ENCODE measurements at regions not wholly inside any gene's neighbourhood (a gene's known extent, or its start where the extent isn't known, plus 50 kb on each side); places are given as distances from the start of the nearest gene placed in this dataset.
"Not testable (repeated sequence)": the region's sequence is repeated elsewhere in the genome, so short reads cannot be mapped to it uniquely, and the experiment has no call there.

DNA sequence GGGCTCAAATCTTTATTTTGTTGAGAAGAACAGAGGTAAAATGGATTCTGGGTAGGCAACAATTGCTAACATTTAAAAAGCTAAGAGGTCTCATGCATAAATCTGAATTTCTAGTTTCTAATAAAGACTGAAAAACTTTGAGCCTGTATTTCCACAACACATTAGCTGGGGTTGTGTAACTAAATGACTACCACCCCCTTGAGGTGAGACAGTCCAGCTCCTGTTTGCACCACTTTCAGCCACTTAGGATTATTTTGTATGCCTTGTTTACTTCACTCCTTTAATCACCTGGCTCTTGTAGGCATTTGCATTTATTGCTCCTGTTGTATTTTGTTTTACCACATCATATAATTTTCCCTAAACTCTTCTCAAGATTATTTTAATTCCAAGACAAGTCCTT is 376.6 kb downstream of the PTH2R start:
- Mint-ChIP-seq H3K36me3 (ENCODE audit: low read depth) (no peaks in the 10 kb centered on the region), H3K27me3 (ENCODE audit: low read depth) (no peaks in the 10 kb centered on the region), H3K9me3 (peaks cover 4% of the 10 kb centered on the region), H3K27ac (no peak overlapping the region), H3K4me3 (no peak overlapping the region), H3K4me1 (ENCODE audit: low read depth) (no peaks in the 10 kb centered on the region)
- no peak for DNase-seq (ENCODE audit: low spot score)

DNA sequence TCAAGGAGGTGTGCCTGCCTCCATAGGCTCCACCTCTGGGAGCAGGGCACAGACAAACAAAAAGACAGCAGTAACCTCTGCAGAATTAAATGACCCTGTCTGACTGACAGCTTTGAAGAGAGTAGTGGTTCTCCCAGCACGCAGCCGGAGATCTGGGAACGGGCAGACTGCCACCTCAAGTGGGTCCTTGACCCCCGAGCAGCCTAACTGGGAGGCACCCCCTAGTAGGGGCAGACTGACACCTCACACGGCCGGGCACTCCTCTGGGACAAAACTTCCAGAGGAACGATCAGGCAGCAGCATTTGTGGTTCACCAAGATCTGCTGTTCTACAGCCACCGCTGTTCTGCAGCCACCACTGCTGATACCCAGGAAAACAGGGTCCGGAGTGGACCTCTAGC is 378.2 kb downstream of the PTH2R start:
- not testable (repeated sequence) for H3K36me3 Mint-ChIP-seq (ENCODE audit: low read depth); H3K27ac Mint-ChIP-seq; DNase-seq (ENCODE audit: low spot score); H3K9me3 Mint-ChIP-seq; H3K4me3 Mint-ChIP-seq; H3K27me3 Mint-ChIP-seq (ENCODE audit: low read depth); H3K4me1 Mint-ChIP-seq (ENCODE audit: low read depth)

DNA sequence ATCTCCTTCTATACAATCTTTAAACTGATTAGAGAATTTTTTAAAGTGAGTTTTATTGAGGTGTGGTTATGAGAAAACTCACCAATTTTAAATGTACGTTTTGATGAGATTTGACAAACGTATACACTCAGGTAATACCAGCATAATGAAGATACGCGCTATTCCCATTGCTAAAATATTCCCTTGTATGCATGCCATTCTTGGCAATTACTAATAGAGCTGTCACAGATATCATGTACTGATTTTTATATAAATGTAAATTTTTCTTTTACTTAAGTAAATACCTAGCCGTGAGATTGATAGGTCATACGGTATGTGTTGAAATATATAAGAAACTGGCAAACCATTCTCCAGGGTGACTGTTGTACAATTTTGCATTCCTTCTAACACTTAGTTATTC is 384.7 kb downstream of the PTH2R start:
- Mint-ChIP-seq H3K4me1 (ENCODE audit: low read depth) (no peaks in the 10 kb centered on the region), H3K36me3 (ENCODE audit: low read depth) (no peaks in the 10 kb centered on the region), H3K27ac (no peak overlapping the region), H3K9me3 (peaks cover 4% of the 10 kb centered on the region), H3K4me3 (no peak overlapping the region), H3K27me3 (ENCODE audit: low read depth) (no peaks in the 10 kb centered on the region)
- no peak for DNase-seq (ENCODE audit: low spot score)

DNA sequence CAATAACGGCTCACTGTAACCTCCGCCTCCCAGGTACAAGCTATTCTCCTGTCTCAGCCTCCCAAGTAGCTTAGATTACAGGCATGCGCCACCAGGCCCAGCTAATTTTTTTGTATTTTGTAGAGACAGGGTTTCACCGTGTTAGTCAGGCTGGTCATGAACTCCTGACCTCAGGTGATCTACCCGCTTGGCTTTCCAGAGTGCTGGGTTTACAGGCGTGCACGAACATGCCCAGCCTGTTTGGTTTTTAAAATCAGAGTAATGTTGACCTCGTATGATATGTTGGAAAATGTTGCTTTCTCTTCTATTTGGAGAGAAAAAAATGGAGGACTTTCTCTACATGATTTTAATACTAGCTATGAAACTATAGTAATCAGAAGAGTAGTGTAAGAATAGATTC is 386.2 kb downstream of the PTH2R start:
- Mint-ChIP-seq H3K4me1 (ENCODE audit: low read depth) (no peaks in the 10 kb centered on the region), H3K27ac (no peak overlapping the region), H3K4me3 (no peak overlapping the region), H3K36me3 (ENCODE audit: low read depth) (no peaks in the 10 kb centered on the region), H3K27me3 (ENCODE audit: low read depth) (no peaks in the 10 kb centered on the region), H3K9me3 (no peaks in the 10 kb centered on the region)
- no peak for DNase-seq (ENCODE audit: low spot score)

DNA sequence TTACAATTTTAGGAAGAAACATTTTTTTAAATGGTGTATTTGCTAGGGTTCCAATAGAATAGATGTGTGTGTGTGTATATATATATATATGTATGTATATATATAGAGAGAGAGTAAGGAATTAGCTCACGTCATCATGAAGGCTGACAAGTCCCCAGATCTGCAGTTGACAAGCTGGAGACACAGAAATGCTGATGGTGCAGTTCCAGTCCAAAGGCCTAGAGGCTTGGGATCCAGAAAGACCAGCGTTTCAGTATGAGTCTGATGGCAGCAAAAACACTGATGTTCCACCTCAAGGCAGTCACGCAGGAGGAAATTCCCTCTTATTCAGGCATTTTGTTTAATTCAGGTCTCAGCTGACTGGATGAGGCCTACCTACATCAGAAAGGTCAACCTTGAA is 386.8 kb downstream of the PTH2R start:
- Mint-ChIP-seq H3K27ac (no peak overlapping the region), H3K9me3 (no peaks in the 10 kb centered on the region), H3K4me1 (ENCODE audit: low read depth) (no peaks in the 10 kb centered on the region), H3K27me3 (ENCODE audit: low read depth) (no peaks in the 10 kb centered on the region), H3K4me3 (no peak overlapping the region), H3K36me3 (ENCODE audit: low read depth) (no peaks in the 10 kb centered on the region)
- DNase-seq (ENCODE audit: low spot score) = no peak

DNA sequence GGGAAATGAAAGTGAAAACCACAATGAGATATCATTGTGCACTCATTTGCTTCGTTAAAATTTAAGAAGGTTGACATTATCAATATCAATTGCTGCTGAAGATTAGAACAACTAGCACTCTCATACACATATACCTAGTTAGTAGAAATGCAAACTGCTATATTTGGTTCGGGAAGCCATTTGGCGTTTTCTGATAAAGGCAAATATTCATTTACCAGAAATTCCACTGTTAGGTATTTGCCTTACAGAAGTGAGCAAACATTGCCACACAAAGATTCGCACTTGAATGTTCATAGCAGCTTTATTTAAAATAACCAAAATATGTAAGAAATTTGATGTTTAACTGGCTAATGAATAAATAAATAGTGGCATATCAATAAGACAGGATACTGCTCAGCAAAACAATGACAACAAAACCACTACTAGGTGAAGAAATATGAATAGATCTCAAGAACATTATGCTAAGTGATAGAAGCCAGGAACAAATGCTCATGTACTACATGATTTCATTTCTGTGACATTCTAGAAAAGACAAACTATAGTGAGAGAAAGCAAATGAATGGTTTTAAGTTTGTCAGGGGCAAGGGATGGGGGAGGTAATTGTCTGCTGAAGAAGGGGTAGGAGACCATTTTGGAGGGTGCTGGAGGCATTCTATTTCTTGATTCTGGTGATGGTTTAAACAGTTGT is 387.8 kb downstream of the PTH2R start:
- Mint-ChIP-seq H3K27me3 (ENCODE audit: low read depth) (no peaks in the 10 kb centered on the region), H3K9me3 (no peaks in the 10 kb centered on the region), H3K36me3 (ENCODE audit: low read depth) (no peaks in the 10 kb centered on the region), H3K4me3 (no peak overlapping the region), H3K4me1 (ENCODE audit: low read depth) (no peaks in the 10 kb centered on the region), H3K27ac (no peak overlapping the region)
- DNase-seq (ENCODE audit: low spot score) = no peak

DNA sequence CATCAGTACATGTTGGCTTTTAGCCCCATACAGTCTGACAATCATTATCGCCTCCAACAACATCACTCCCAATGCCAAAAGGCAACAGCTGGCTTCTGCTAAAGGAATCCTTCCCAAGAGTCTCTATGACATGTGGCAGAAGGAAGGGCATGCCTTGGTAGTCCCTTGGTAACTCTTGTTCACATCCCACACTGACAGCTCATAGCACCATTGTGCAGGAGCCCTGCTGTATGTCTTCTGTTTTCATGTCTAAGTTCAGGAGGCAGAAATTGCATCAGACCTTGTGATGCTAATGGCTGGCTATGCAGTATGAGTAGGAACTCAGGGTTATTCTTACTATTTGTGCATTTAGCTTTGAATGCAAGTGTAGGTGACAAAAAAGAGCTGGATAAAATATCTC is 392.1 kb downstream of the PTH2R start:
- DNase-seq (ENCODE audit: low spot score) = no peak
- Mint-ChIP-seq H3K4me3 (no peak overlapping the region), H3K4me1 (ENCODE audit: low read depth) (no peaks in the 10 kb centered on the region), H3K36me3 (ENCODE audit: low read depth) (no peaks in the 10 kb centered on the region), H3K27ac (no peak overlapping the region), H3K9me3 (no peaks in the 10 kb centered on the region), H3K27me3 (ENCODE audit: low read depth) (no peaks in the 10 kb centered on the region)

DNA sequence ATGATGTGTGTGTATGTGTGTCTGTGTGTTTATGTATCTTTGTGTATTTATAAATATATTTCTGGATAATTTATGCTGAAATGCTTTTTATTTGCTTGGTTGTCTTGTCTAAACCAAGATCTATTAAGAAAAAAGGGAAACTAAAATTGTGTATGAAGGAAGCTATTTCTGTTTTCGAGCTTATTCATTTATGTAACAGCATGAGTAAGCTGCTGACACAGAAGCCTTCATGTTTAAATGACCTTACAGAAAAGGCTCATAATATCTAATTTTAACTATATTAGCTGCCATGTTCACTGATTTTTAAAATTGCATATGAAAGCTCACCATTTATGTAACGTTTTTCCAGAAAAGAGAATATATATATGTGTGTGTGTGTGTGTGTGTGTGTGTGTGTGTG is 392.8 kb downstream of the PTH2R start:
- H3K4me3 Mint-ChIP-seq = no peak overlapping the region
- DNase-seq (ENCODE audit: low spot score) = no peak
- H3K9me3 Mint-ChIP-seq = no peaks in the 10 kb centered on the region
- no peaks in the 10 kb centered on the region for H3K4me1 Mint-ChIP-seq (ENCODE audit: low read depth)
- H3K36me3 Mint-ChIP-seq (ENCODE audit: low read depth) = no peaks in the 10 kb centered on the region
- H3K27ac Mint-ChIP-seq = no peak overlapping the region
- no peaks in the 10 kb centered on the region for H3K27me3 Mint-ChIP-seq (ENCODE audit: low read depth)

DNA sequence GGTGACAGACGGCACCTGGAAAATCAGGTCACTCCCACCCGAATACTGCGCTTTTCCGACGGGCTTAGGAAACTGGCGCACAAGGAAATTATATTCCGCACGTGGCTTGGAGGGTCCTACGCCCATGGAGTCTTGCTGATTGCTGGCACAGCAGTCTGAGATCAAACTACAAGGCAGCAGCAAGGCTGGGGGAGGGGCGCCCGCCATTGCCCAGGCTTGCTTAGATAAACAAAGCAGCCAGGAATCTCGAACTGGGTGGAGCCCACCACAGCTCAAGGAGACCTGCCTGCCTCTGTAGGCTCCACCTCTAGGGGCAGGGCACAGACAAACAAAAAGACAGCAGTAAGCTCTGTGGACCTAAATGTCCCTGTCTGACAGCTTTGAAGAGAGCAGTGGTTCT is 394.3 kb downstream of the PTH2R start:
- not testable (repeated sequence) for H3K36me3 Mint-ChIP-seq (ENCODE audit: low read depth); H3K4me1 Mint-ChIP-seq (ENCODE audit: low read depth); H3K27ac Mint-ChIP-seq; H3K9me3 Mint-ChIP-seq; H3K27me3 Mint-ChIP-seq (ENCODE audit: low read depth); DNase-seq (ENCODE audit: low spot score); H3K4me3 Mint-ChIP-seq

DNA sequence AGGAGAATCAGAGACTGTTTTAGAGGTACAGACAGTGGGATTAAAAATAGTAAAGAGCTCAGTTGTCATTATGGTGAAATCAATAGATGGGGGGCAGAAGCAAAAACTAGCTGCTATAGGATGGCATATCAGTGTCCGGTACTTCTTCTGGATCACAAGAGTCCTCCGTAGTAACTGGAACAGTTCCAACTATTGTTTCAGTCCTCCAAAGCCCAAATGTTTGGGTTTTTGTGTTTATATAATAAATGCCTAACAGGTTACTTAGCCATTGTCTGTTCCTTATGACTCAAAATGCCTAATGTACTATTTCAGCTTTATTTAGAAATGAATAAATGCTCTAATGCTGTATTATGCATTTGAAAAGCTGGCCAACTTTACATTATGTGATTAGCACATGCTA is 401.2 kb downstream of the PTH2R start:
- Mint-ChIP-seq H3K4me3 (no peak overlapping the region), H3K36me3 (ENCODE audit: low read depth) (no peaks in the 10 kb centered on the region), H3K27me3 (ENCODE audit: low read depth) (no peaks in the 10 kb centered on the region), H3K4me1 (ENCODE audit: low read depth) (no peaks in the 10 kb centered on the region), H3K27ac (no peak overlapping the region), H3K9me3 (no peaks in the 10 kb centered on the region)
- DNase-seq (ENCODE audit: low spot score) = no peak

DNA sequence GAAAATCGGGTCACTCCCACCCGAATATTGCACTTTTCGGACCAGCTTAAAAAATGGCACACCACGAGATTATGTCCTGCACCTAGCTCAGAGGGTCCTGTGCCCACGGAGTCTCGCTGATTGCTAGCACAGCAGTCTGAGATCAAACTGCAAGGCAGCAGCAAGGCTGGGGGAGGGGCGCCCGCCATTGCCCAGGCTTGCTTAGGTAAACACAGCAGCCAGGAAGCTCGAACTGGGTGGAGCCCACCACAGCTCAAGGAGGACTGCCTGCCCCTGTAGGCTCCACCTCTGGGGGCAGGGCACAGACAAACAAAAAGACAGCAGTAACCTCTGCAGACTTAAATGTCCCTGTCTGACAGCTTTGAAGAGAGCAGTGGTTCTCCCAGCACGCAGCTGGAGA is 405.3 kb downstream of the PTH2R start:
- H3K27ac Mint-ChIP-seq; H3K4me1 Mint-ChIP-seq (ENCODE audit: low read depth); DNase-seq (ENCODE audit: low spot score); H3K4me3 Mint-ChIP-seq; H3K27me3 Mint-ChIP-seq (ENCODE audit: low read depth); H3K9me3 Mint-ChIP-seq; H3K36me3 Mint-ChIP-seq (ENCODE audit: low read depth): not testable (repeated sequence)

DNA sequence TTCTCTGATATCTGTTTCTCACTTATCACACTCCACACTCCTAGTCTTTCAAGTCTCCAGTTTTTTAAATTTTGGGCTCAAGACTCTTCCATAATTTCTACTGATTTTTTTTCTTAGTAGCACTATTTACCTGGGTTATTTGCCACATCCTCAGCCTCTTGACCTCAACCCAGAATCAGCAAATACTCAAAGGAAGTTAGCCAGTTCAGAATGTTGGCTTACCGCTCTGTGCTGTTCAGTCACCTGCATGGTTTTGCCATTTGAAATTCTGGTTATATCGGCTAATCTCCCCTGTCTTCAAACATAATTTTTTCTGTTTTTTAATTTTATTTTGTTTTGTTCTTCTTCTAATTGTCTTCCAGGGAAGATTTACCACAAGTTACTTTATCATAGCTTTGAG is 412.6 kb downstream of the PTH2R start:
- Mint-ChIP-seq H3K9me3 (no peaks in the 10 kb centered on the region), H3K4me1 (ENCODE audit: low read depth) (no peaks in the 10 kb centered on the region), H3K27ac (no peak overlapping the region), H3K36me3 (ENCODE audit: low read depth) (no peaks in the 10 kb centered on the region), H3K27me3 (ENCODE audit: low read depth) (no peaks in the 10 kb centered on the region), H3K4me3 (no peak overlapping the region)
- DNase-seq (ENCODE audit: low spot score) = no peak

DNA sequence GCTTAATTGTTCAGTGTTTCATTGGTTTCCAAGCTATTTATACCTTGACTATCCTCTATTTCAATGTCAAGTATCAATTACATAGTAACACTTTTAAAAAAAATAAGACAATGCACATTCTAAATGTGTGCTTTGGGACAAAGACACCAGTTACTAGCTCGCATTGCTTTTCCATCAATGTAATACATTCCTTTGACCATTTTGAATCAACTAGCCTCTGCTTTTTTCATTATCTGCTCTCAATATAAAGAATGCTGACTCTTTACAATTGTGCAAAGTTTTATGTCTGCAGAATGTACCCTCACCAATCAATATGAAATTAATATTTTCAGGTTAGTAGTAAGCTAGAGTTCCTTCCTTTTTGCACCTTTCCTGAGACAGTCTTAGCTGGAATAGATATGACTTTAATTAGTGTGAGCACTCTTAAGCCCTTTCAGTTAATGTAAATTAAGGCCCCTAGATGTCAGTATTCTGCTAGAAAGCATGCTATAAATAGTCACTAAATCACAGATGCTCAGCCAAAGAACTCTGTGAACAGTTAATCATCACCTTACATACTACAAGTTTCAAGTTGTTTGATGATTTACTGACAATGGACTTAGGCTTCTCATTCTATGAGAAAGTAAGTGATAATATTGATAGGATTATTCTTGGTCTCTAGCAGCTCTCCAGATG is 413.6 kb downstream of the PTH2R start:
- DNase-seq (ENCODE audit: low spot score) = no peak
- Mint-ChIP-seq H3K4me3 (no peak overlapping the region), H3K36me3 (ENCODE audit: low read depth) (no peaks in the 10 kb centered on the region), H3K27ac (no peak overlapping the region), H3K4me1 (ENCODE audit: low read depth) (no peaks in the 10 kb centered on the region), H3K9me3 (no peaks in the 10 kb centered on the region), H3K27me3 (ENCODE audit: low read depth) (no peaks in the 10 kb centered on the region)

DNA sequence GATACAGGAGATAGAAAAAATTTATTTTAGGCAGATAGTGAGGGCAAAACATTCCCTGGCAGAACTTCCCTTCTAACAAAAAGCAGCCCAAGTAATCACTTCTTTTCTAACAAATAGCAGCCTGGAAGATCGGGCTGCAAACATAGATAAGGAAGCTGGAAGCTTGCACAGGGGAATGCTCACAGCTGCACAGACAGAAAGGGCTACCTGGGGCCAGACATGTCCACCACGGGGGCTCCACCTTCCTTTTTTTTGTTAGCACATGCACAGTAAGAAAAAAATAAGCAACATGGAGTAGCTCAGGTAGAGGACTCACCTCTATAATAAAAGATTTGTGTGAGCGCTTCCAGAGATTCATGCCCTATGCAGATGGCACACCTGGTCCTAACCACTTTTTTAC is 420.5 kb downstream of the PTH2R start:
- Mint-ChIP-seq H3K9me3 (peaks cover 7% of the 10 kb centered on the region), H3K4me3 (no peak overlapping the region), H3K36me3 (ENCODE audit: low read depth) (no peaks in the 10 kb centered on the region), H3K4me1 (ENCODE audit: low read depth) (no peaks in the 10 kb centered on the region), H3K27ac (no peak overlapping the region), H3K27me3 (ENCODE audit: low read depth) (no peaks in the 10 kb centered on the region)
- DNase-seq (ENCODE audit: low spot score) = no peak

All from T-helper 2 cell treated with Interferon-gamma antibody and Interleukin-4, amounts not matched to agents 5 μg/mL and 100 μg/mL, for 36 hours (primary cell).